Anterior cingulate cortex (tissue), 58 donors: ENCODE measurements at regions not wholly inside any gene's neighbourhood (a gene's known extent, or its start where the extent isn't known, plus 50 kb on each side); places are given as distances from the start of the nearest gene placed in this dataset.
"Not testable (repeated sequence)": the region's sequence is repeated elsewhere in the genome, so short reads cannot be mapped to it uniquely, and the experiment has no call there.

Experiments used
- DNase-seq, 58 donors: peaks; one replicate each; lab custom pipeline; 2025; lab: John Stamatoyannopoulos, UW

DNA sequence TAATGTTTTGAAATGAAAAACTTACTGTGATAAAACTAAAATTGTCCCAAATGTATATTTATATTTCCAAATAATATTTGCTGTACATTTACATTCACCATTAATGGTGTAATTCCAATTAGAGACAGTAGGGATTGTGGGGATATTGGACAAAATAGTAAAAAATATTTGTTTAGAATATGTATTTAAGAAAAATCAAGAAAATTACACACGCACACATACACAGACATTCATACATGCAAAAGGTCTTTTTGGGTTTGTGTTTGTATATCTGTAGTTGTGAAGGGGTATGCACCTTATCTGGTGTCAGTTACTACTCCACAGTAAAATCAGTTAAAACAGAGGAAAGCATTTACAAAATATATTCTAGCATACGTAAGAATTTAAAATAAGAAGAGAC, 435.9 kb upstream of the ZNF804A start:
- no peak for DNase-seq

DNA sequence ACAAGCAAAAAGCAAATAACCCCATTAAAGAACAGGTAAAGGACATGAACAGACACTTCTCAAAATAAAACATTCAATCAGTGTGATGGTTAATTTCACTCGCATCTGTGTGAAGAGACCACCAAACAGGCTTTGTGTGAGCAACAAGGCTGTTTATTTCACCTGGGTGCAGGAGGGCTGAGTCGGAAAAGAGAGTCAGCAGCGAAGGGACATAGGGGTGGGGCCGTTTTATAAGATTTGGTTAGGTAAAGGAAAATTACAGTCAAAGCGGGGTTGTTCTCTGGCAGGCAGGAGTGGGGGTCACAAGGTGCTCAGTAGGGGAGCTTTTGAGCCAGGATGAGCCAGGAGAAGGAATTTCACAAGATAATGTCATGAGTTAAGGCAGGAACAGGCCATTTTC, 429.5 kb upstream of the ZNF804A start:
- not testable (repeated sequence) for DNase-seq

DNA sequence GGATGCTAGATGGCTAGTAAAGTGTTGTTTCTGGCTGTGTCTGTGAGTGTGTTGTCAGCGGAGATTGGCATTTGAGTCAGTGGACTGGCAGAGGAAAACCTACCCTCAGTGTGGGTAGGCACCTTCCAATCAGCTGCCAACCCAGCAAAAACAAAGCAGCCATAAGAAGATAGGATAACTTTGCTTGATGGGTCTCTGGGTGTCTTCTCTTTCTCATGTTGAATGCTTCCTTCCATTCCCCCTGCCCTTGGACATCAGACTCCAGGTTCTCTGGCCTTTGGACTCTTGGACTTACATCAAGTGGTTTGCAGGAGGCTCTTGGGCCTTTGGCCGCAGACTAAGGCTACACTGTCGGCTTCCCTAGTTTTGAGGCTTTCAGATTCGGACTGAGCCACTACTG, 429.0 kb upstream of the ZNF804A start:
- no peak for DNase-seq

DNA sequence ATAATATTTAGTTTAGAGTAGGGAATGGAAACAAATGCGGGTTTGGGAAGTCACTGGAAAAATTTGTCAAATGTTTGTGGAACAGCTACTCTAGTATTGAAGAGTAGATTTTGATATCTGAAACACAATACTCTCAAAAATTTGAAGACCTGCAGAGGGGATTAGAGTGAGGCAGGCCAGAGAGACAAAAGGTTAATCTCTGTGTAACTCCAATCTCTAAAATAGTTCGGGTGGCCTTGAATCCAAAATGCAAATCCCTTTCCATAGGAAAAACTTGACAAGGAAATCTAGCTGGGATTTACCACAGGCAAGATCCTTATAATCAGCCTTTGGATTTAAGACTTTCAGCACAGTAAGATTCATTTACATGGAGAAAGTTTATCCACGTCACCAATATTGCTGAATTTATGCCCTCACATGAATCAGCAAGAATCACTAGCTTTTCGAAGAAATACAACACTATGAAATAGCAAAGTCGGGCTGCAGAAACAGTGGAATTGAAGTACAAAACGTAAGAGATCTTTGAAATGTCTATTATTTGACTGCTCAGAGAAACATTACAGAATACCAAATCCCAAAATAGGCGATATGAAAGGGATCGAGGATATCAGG, 423.7 kb upstream of the ZNF804A start:
- no peak for DNase-seq

DNA sequence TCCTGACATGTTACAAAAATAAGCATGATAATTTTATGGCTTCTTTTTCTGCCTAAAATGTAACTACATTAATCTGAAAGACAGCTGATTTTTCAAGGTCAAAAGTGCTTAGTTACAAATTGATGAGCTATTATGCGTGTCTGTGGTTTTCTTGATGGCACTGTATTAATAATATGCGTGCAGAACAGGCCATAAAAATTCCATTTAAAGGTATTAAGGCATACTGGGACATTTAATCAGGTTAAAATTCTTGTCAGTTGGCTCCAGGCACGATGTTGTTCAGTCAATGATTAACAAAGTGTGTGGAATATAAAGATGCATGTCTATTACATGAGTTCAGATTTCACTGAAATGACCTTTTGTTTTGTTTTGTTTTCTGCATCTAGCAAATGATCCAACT, 420.1 kb upstream of the ZNF804A start:
- DNase-seq, result no peak

DNA sequence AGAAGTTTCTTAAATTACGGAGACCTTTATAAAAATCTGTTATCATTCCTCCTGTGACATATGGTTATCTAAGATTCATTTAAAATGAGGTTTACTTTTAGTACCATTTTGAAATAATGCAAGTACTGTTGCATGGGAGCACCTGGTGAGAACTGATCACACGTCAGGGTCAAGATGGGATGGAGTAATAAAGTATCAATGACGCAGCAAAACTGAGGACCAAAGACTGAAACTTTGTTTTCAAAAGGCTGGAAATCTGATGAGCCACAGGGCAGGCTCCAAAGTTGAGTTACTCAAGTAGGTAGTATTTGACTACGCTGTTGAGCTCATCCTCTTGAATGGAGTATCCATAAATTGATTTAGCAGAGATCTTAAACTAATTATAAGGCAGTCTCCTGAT, 411.9 kb upstream of the ZNF804A start:
- DNase-seq, result no peak

DNA sequence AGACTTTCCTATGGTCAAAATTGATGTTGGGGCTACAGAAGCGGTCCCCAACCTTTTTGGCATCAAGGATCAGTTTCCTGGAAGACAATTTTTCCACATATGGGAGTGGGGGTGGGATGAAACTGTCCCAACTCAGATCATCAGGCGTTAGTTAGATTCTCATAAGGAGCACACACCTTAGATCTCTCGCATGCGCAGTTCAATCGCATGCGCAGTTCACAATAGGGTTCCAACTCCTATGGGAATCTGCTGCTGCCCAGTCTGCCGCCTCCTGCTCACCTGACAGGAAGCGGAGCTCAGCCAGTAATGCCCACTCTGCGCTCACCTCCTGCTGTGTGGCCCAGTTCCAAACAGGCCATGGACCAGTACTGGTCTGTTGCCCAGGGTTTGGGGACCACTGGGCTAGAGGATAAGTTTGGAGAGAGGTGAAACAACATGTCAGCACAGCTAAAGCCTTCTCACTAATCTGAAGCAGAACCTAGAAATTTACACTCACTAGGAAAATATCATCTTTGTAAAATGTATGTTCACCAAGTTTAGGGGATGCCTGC, 410.8 kb upstream of the ZNF804A start:
- no peak for DNase-seq

DNA sequence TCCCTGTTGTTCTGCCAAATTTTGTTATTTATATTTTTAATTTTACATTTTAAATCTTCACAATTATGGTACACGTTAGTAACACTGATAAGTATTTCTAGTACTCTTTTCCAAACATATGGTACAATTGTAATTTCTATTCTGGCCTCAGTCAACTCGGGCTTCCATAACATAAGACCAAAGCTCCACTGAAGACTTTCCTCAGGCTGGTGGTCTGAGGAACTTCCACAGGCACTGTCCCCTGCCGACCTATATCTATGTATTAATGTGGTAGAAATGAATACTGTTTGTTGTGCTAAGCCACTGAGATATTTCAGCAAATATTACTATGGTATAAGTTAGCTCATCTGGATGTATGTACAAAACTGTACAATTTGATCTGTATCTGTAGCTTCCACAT, 407.6 kb upstream of the ZNF804A start:
- DNase-seq, result no peak

DNA sequence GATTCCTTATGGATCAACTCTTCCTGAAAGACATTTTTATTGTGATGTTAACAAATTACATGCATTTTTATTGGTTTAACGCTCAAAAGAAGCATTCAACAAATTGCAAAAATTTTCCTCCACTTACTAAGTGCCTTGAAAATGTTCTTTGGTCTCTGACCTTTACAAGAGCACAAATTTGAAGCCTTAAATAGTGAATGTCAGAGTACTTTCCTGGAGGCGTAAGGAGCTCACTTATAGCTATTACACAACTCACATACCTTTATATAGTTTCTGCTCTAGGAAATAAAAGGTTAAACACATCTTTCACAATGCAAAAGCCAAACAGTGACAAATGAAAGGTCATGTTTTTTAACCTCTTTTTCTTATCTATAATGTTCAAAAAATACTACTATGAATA, 405.7 kb upstream of the ZNF804A start:
- DNase-seq, result no peak

DNA sequence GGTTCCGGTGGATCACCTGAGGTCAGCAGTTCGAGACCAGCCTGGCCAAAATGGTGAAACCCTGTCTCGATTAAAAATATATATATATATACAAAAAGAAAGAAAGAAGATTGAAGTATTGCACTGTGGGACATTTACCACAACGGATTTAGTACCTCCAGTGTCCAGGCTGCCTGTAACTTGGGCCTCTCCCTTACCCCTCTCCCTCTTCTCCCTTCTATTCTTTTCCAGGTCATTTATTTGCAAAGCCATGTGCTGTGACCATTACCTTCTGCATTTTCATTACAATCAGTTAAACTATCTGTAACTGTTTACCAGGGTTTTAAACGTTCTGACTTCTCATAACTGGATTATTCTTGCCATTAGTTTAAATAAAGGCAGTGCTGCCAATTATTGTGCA, 400.9 kb upstream of the ZNF804A start:
- no peak for DNase-seq

DNA sequence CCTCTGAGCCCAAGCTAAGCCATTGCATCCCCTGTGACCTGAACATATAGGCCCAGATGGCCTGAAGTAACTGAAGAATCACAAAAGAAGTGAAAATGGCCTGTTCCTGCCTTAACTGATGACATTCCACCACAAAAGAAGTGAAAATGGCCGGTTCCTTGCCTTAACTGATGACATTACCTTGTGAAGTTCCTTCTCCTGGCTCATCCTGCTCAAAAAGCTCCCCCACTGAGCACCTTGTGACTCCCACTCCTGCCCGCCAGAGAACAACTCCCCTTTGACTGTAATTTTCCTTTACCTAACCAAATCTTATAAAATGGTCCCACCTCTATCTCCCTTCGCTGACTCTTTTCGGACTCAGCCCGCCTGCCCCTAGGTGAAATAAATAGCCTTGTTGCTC, 399.5 kb upstream of the ZNF804A start:
- DNase-seq, result not testable (repeated sequence)

DNA sequence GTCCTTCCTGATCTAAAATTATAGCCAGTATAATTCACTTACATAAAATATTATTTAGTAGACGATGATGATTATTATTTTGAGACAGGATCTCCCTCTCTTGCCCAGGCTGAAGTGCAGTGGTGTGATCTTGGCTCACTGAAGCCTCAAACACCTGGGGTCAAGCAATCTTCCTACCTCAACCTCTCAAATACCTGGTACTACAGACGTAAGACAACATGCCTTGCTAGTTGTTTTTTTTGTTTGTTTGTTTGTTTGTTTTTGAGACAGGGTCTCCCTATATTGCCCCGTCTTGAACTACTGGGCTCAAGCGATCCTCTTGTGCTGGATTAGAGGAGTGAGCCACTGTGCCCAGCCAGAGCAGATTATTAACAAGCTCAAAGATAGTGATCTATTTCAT, 399.1 kb upstream of the ZNF804A start:
- DNase-seq, result no peak

DNA sequence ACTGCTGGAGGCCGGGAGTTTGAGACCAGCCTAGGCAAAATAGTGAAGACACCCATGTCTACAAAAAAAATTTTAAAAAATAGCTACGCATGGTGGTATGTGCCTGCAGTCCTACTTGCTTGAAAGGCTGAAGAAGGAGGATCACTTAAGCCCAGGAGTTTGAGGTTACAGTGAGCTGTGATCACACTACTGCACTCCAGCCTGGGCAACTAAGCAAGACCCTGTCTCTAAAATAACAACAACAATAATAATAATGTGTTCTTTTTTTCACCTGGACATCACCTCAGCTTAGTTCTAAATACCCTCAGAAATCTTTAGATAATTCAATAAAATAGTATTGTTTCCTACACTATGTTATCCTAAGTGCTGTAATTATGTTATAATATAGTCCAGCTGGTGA, 397.1 kb upstream of the ZNF804A start:
- no peak for DNase-seq

DNA sequence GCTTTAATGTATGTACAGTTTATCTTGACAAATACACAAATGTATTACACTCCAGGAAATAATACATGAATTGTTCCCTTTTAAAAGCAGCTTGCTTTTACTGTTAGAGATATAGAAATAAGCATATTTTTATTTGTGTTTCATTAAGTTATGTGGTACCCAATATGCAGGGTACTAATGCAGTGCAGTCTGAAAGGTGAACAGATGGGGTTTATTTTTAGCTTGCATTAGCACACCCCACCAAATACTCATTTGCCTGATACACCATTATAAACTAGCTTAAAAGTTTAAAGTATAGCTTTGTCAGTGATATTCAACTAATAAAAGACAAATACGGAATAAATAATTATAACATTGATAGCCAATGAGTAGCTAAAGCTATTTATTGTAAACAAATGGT, 394.7 kb upstream of the ZNF804A start:
- no peak for DNase-seq

DNA sequence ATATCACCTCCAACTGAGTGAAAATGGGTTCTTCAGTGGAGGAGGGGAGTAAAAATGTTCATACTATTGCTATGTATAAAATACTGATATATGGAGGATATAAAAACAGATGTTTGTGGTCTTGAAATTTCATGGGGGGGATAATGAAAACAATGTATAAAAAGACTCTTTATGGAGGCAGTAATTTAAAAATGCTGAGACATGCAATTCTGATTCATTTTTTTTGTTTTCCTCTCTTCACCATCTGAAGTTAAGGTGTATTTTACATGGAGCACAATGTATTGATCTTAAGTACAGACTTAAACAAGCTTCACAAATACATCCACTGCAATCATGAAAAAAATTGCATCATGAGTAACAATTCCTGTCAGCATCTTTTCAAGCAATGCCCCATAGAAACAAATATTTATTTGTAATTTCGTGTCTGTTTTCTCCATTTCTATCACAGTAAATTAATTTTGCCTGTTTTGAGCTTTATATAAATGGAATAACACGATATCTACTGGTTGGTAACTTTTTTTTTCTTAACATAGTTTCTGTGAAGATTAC, 393.2 kb upstream of the ZNF804A start:
- DNase-seq, result no peak

DNA sequence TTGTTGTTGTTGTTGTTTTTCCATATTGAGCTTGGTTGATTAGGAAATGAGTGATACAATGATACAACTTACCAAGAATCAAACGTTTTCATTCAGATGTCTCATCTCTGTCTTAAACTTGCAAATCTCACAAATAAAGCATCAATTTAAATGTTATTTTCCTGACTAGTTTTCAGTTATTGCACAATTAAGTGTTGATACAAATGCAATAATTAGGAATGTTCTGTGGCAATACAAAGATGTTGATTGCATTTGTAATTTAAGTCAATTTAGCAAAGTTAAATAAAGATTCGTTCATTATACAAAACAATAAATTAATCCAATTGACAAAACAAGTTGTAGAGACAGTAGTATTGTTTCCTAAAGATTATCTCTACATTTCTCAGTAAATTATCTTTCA, 392.3 kb upstream of the ZNF804A start:
- no peak for DNase-seq

DNA sequence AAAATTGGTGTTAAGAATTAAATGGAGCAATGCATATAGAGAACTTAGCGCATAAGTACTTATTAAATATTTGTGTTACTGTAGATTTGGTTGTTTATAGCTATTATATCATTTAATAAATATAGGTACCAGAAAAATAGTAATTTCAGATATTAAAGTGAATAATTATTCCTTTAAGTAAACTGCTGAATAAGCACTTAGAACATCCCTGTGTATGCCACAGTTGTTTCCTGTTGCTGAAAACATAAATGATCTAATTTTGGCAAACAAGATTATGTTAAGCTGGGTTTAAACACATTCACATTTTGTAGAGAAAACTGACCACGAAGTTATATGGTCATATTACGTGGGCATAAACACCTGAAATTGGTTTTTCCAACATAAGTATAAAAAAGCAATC, 388.0 kb upstream of the ZNF804A start:
- no peak for DNase-seq

DNA sequence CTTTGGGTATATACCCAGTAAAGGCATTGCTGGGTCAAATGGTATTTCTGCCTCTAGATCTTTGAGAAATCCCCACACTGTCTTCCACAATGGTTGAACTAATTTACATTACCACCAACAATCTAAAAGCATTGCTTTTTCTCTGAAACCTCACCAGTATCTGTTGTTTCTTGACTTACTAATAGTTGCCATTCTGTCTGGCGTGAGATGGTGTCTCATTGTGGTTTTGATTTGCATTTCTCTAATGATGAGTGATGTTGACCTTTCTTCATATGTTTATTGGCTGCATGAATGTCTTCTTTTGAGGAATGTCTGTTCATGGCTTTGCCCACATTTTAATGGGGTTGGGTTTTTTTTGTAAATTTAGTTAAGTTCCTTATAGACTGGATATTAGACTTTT, 382.6 kb upstream of the ZNF804A start:
- no peak for DNase-seq

DNA sequence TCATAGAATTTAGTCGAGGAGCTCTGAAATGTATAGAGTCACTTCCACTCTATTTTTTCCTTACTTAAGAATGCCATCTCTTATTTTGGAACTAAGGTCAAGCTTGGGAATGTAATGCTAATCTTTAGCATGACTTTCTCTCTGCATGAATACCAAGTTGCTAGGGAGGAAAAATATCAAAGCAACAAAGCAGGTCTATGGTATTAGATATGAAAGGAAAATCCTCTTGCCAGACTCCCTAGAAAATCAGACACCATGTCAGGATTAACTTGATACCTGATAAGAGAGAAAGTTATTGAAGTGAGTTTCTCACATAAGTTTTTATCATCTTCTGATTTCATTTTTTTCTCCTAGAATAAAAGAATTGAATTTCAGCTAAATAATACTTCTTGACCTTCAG, 341.7 kb upstream of the ZNF804A start:
- no peak for DNase-seq

DNA sequence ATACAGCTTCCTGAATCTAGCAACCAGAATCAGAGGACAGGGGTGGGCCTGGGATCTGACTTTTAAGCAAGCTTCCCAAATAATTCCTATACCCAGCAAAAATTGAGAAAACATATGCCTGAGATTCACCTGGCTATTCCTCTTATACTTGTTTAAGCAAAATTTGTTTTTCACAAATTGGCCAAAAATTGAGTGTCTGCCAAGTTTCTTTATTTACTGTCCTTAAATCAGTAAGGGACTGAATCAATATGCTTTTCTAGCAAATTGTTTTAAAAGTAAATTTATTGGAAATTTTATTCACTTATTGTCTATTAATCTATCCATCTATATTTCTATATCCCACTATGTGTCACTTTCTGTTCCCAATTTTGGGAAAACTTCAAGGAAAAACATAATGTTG, 337.0 kb upstream of the ZNF804A start:
- no peak for DNase-seq

DNA sequence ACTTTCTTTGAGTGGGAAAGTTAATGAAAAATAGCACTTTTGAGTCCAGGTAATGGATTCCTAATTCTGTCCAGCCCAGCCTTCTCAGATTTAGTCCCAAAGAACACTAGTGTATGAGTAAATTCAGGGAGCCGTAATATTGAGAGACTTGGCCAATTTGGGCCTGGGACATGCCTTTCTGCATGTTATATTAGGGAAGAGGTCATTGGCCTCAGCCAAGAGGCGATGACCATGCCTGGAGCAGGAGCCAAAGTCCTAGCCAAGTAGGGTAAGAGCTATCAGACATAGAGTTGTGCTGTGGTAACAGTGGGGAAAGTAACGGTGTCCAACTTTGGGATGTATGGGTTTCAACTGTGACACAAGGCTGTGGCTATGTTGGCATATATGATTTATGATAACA, 336.5 kb upstream of the ZNF804A start:
- DNase-seq, result no peak

DNA sequence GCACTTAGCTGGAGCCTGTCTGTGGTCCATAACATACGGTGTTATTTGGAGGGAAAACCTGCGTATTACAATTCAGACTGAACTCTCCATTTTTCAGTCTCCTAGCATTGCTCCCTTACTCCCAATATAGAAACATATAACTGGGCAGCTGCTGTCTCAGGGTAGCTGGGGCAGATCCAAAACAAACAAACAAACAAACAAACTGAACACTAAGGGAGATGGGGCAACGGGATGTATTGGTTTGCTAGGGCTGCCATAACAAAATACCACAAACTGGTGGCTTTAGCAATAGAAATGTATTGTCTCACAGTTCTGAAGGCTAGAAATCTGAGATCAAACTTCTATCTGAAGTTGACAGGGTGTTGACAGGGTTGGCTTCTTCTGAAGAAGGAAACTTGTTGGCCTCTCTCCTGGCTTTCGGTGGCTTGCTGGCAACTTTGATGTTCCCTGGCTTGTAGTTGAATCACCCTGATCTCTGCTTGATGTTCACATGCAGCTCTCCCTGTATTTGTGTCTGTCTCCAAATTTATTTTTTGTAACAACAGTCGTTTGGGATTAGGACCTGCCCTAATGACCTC, 329.3 kb upstream of the ZNF804A start:
- DNase-seq, result no peak
